Stimulated activated naive B cell treated with anti-CD40 and anti-IgM and Interleukin-4, amounts not matched to agents 10 μg/mL and 1 μg/mL and 100 μg/mL, for 72 hours (primary cell): ENCODE measurements at regions not wholly inside any gene's neighbourhood (a gene's known extent, or its start where the extent isn't known, plus 50 kb on each side); places are given as distances from the start of the nearest gene placed in this dataset.

ENCODE experiments used
- ATAC-seq, 2 donors: fragments of 150-1000 bp; cut with Tn5 transposase; replicated peaks; 2 replicates each; pipeline ENCODE4 v1.10.0; 2021; ENCODE audit warnings: moderate library complexity in 1 of 2
- DNase-seq: peaks from one replicate; pipeline ENCODE4 v3.0.0; 2021
- H3K27ac Mint-ChIP-seq: one replicate; pipeline ENCODE4 v1.8.0; 2022; ENCODE audit warnings: mild to moderate bottlenecking, mixed read lengths
- H3K27me3 Mint-ChIP-seq, 2 donors: one replicate each; pipeline ENCODE4 v1.8.0; 2022; ENCODE audit warnings: mixed read lengths in 2 of 2
- H3K36me3 Mint-ChIP-seq, 2 donors: one replicate each; pipeline ENCODE4 v1.8.0; 2022; ENCODE audit warnings: mixed read lengths in 2 of 2, mild to moderate bottlenecking in 1 of 2
- H3K4me1 Mint-ChIP-seq, 2 donors: one replicate each; pipeline ENCODE4 v1.8.0; 2022; ENCODE audit warnings: mixed read lengths in 2 of 2, mild to moderate bottlenecking in 1 of 2
- H3K4me3 Mint-ChIP-seq, 2 donors: one replicate each; pipeline ENCODE4 v1.8.0; 2022; ENCODE audit warnings: mild to moderate bottlenecking in 2 of 2, mixed read lengths in 2 of 2, moderate library complexity in 1 of 2
- H3K9me3 Mint-ChIP-seq, 2 donors: one replicate each; pipeline ENCODE4 v1.8.0; 2022; ENCODE audit warnings: mixed read lengths in 2 of 2, mild to moderate bottlenecking in 1 of 2

DNA sequence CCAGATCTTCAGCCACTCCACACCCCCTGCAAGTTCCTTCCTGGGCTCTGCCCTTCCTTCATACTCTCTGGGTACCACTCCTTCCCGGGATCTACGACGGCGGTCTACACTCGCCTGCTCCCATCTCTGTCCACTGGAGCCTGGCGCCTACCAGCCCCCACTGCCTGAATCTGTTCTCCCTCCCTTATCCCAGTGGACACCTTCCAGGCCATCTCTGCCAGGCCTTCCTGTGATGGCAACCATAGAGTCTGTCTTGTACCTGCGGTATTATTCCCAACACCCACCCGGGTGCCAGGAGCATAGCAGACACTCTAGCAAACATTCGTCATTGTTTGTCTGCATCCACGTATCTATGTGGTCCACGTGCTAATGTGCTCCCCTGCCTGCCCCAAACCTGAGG is 140.9 kb downstream of the ZFP36L2 start:
- H3K27me3 Mint-ChIP-seq, result no peaks in the 10 kb centered on the region
- ATAC-seq, result no peak
- H3K4me3 Mint-ChIP-seq, result no peak overlapping the region
- H3K9me3 Mint-ChIP-seq, result peaks cover 0 to 3% of the 10 kb centered on the region in 2 donors
- no peaks in the 10 kb centered on the region for H3K36me3 Mint-ChIP-seq
- H3K4me1 Mint-ChIP-seq, result peaks cover 4 to 6% of the 10 kb centered on the region in 2 donors
- peak overlapping the region; percentile 47 for H3K27ac Mint-ChIP-seq
- DNase-seq, result no peak

DNA sequence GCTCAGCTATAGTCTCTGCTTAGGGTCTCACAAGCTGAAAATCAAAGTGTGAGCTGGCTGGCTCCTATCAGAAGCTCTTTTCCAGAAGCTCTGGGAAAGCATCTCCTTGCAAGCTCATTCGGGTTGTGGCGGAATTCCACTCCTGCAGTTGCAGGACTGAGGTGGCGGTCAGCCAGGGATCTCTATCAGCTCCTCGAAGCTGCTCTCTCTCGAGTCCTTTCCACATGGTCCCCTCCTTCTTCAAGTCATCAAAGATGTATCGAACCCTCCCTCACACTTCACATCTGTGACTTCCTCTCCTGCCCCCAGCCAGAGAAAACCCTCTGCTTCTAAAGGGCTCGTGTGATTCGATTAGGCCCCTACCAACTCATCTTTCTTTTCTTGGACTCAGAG is 141.7 kb downstream of the ZFP36L2 start:
- H3K27ac Mint-ChIP-seq, result no peak overlapping the region
- DNase-seq (no peak), ATAC-seq (no peak)
- H3K4me1 Mint-ChIP-seq, result peaks cover 4 to 6% of the 10 kb centered on the region in 2 donors
- H3K36me3 Mint-ChIP-seq, result no peaks in the 10 kb centered on the region
- no peak overlapping the region for H3K4me3 Mint-ChIP-seq
- H3K27me3 Mint-ChIP-seq, result no peaks in the 10 kb centered on the region
- no peaks in the 10 kb centered on the region for H3K9me3 Mint-ChIP-seq

DNA sequence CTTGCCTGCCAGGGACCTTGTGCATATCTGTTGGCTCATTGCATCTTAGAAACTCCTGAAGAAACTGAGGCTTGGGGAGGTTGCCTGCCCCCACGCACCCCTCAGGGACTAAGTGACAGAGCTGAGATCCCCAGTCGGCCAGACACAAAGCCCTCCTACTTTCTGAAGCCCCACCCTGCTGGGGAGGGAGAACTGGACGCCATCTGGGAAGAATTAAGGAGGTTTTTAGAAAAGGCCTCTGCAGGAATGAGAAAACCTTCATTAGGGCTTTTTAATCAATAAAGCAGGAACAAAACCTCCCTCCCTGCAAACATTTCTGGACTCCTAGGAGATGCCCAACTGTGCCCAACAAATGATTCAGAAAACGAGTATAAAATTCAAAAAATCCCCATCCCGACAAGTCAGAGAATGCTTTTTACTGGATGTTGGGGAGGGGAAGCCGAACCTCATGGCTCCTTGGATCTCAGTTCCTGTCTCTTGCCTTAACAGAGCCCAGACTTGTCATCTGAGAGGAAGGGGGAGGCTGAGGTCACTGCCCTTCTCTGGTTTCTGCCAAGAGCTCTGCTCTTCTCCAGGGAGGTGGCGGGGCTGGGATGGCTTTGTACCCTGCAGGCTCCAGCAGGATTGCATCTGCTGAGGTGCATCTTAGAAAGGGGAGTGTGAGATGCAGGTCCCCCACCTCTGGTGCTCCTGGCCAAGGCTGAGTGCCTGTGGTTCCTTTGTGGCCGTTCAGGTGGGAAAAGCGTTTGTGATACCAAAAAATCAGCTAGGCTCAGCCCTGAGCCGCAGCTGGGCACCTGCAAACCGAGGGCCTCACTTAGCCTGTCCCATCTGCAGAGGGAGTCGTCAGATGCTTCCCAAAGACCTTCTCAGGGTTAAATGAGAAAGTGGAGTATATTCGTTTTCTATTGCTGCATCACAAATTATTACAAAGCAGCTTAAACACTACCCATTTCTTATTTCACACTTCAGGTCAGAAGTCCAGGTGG is 142.4 kb downstream of the ZFP36L2 start:
- no peak for DNase-seq
- no peak overlapping the region for H3K27ac Mint-ChIP-seq

DNA sequence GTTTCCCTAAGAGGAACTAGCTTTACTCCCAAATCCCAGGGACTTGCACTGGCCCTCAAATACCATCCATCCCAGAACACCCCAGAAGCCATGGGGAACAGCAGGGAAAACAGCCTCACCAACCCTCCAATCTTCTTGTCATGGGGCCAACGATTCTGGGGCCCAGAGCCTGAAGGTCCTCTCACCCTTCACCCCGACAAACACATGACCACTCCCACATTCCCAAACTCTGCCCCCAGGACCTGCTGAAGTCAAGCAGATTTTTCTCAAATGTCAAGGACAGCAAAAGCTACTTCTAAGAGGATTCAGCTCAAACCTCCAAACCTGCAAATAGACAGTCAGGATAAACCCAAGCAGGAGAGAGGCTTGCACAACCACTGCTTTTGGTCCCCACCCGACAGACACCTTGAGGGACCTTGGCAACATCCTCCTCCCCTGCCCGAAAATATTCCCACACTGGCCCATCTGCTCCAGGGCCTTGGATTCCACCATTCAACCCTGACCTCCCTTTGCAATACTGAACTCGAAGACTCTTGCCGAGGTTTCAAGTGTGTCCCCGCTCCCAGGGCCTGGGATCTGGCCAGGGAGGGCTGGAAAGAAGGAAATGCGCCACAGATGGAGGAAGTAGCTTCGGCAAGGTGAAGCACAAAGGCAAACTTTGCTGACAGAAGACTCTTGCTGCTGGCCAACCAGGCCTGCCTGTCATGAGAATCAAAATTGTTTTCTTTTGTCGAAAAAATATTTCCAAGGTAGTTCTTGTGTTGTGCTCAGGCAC is 143.3 kb downstream of the ZFP36L2 start:
- DNase-seq (no peak), ATAC-seq (no peak)
- H3K4me1 Mint-ChIP-seq, result peaks cover 4 to 6% of the 10 kb centered on the region in 2 donors
- no peaks in the 10 kb centered on the region for H3K36me3 Mint-ChIP-seq
- H3K27me3 Mint-ChIP-seq, result no peaks in the 10 kb centered on the region
- peak overlapping the region; percentile 1 for H3K27ac Mint-ChIP-seq
- no peaks in the 10 kb centered on the region for H3K9me3 Mint-ChIP-seq
- H3K4me3 Mint-ChIP-seq, result no peak overlapping the region

More for the DNA sequence above, 142.4 kb downstream of the ZFP36L2 start:
- no peaks in the 10 kb centered on the region for H3K9me3 Mint-ChIP-seq
- no peak for ATAC-seq
- no peak overlapping the region for H3K4me3 Mint-ChIP-seq
- peaks cover 4 to 6% of the 10 kb centered on the region in 2 donors for H3K4me1 Mint-ChIP-seq
- no peaks in the 10 kb centered on the region for H3K27me3 Mint-ChIP-seq
- no peaks in the 10 kb centered on the region for H3K36me3 Mint-ChIP-seq

DNA sequence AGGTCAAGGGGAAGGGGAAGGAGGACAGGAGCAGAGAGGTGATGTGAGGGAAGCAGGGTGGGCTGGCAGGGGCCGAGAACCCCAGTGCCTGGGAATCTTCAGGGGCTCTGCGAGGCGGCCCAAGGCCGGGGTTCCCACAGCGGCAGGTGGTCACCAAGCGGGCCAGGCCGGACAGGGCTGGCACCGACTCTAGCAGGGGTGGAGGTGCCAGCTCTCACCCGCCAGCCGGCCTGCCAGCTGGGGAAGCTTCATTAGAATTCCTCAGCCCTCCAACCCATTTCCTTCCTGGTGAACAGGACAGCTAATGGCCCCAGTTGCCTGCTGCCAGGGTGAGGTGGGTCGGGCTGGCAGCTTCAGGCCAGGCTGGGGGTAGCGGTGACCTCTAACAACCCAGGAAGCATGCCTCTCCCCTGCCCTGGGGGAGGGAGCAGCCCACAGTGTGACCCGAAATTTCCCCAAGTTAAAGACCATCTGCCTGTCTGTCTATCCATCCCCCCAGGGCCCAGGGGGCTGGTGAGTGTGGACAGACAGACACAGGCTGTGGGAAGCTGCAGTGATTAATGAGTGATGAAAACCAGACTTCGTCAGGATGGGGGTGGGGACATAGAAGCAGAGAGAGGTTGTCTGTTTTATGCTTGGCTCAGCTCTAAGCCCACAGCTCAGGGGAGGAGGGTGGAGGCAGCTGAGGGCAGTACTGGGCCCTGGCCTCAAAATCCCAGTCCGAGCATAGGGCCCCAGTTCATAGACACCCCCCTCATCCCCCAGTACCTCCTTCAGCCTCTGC is 144.1 kb downstream of the ZFP36L2 start:
- Mint-ChIP-seq H3K27me3 (no peaks in the 10 kb centered on the region), H3K36me3 (no peaks in the 10 kb centered on the region), H3K9me3 (no peaks in the 10 kb centered on the region), H3K4me3 (no peak overlapping the region), H3K27ac (no peak overlapping the region), H3K4me1 (peaks cover 4 to 6% of the 10 kb centered on the region in 2 donors)
- no peak for ATAC-seq
- no peak for DNase-seq

DNA sequence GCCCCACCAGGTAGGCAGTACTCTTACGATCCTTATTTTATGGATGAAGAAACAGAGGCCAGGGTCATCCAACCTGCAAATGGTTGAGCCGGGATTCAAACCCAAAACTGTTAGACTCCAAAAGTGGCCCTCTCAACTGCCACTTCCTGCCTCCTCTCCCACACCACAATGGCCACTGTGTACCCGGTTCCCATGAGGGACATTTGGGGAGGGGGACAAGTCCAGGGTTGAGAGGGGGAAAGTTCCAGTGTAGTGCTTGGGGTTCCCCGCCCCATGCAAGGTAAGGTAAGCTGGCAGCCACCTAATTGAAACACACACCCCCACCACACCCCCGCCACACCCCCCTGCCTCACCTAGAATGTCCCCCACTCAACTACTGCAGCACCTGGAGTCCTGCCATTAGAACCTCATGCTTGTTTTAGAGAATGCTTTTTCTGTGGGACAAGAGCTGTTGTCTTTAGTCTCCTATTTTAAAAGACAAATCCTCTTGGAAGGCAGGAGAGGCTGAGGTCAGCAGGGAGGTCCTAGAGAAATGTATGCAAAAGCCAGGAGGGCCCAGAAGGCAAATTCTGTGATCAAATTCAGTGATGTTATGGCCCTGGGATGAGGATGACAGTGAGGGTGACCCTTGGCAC is 145.2 kb downstream of the ZFP36L2 start:
- H3K4me3 Mint-ChIP-seq, result no peak overlapping the region
- ATAC-seq, result no peak
- H3K27ac Mint-ChIP-seq, result no peak overlapping the region
- H3K36me3 Mint-ChIP-seq, result no peaks in the 10 kb centered on the region
- no peaks in the 10 kb centered on the region for H3K9me3 Mint-ChIP-seq
- peaks cover 4 to 6% of the 10 kb centered on the region in 2 donors for H3K4me1 Mint-ChIP-seq
- H3K27me3 Mint-ChIP-seq, result no peaks in the 10 kb centered on the region
- no peak for DNase-seq

DNA sequence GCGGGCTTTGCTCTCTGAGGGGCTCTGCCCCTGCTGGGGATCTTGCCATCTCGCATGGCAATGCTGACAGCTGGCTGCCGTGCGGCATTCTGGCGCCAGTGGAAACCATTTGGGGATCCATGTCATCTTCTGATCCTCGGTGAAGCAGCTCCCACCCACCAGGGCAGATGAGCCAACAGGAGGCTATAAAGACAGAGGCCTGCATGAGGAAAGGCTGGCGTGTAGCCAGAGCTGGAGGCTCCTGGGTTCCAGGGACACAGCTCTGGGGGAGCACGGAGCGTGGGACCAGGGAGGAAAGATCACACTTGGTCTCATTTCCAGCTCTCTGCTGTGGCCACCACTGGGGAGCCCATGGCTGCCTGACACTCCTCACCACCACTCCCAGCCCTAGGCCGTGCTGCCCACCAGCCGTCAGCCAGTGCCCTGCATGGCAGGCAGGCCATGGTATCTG is 145.8 kb downstream of the ZFP36L2 start:
- no peak for DNase-seq
- Mint-ChIP-seq H3K4me1 (peaks cover 4% of the 10 kb centered on the region in 2 donors), H3K27me3 (no peaks in the 10 kb centered on the region), H3K27ac (peak overlapping the region; percentile 31), H3K9me3 (no peaks in the 10 kb centered on the region), H3K36me3 (no peaks in the 10 kb centered on the region), H3K4me3 (no peak overlapping the region)
- no peak for ATAC-seq

DNA sequence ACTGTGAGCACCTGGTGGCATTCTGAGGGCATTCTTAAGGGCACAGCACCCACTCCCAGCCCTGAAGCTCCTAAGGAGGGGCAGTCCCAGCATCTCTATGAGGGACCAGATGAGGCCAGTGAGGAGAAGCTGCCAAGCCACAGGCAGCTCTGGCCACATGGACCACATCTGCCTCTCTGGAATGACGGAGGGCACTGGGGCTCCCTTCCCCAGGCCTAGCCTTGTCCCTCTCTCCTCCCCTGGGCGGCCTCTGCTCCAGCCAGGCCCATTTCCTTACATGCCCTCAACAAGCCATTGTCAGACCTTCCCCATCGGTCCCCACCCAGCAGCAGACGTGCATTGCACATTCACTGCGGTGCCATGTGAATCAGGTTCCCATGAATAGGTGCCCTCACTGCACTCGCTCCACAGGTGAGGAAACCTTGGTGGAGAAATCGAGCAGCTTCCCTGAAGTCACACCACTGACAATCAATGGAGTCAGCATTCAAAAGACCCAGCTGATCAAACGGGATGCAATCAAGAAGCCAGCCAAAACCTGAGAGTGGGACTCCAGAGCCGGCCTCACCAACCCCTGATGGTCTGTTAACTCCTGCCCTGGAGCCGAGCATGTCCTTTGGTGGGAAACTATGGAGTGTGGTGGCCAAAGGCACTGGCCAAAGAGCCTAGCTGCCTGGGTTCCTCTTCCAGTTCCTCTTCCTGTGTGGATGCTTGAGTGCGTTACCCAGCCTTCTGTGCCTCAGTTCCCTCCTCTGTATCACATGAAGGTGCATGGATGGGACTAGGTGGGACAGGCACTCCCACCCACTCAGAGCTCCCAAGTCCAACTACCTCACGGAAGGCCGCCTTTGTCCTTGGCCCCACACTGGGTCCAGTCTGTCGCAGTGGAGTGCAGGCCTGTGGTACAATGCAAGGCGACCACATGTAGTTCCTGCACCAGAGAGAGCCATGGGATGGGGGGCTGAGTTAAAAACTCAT is 147.3 kb downstream of the ZFP36L2 start:
- no peak overlapping the region for H3K4me3 Mint-ChIP-seq
- H3K27me3 Mint-ChIP-seq, result no peaks in the 10 kb centered on the region
- peaks cover 0 to 4% of the 10 kb centered on the region in 2 donors for H3K4me1 Mint-ChIP-seq
- H3K27ac Mint-ChIP-seq, result no peak overlapping the region
- no peaks in the 10 kb centered on the region for H3K9me3 Mint-ChIP-seq
- ATAC-seq (no peak), DNase-seq (no peak)
- H3K36me3 Mint-ChIP-seq, result no peaks in the 10 kb centered on the region

DNA sequence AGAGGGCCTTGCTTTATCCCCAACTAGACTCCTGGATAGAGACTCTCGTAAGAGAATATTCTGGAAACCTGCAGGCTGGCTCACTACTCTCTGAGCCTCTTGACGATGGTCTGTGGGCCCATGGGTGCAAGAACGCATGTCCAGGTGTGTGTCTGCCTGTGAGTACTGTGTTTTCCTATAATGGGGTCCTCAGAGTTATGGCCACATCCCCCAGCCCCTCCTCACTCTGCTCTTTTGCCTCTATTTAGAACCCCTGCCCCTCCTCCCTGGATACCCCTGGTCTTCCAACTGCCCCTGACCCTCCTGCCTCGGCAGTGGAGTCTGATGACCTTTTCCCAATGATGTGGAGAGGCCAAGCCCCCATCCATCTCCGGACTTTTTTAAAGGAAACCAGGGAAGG is 148.1 kb downstream of the ZFP36L2 start:
- peaks cover 0 to 4% of the 10 kb centered on the region in 2 donors for H3K4me1 Mint-ChIP-seq

DNA sequence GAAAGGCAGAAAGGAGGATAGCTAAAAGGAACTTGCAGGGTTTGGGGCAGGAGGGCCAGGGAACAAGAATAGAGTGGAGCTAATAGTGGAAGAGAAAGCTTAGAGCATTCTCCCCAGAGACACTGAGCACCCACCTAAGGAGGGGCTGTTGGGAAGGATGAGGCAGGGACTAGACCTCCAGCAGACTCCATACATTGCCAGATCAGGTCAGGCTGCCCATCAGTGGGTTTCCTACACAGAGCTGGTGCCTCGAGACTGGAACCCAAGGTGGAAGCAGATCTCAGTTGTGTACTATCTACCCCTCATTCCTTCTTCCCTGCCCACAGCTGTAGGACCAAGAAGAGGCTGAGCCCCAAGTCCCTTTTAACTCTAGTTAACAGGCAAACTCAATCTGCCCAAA is 148.5 kb downstream of the ZFP36L2 start:
- DNase-seq (no peak), ATAC-seq (no peak)
- H3K4me1 Mint-ChIP-seq, result peaks cover 0 to 4% of the 10 kb centered on the region in 2 donors
- H3K36me3 Mint-ChIP-seq, result no peaks in the 10 kb centered on the region
- H3K9me3 Mint-ChIP-seq, result no peaks in the 10 kb centered on the region
- H3K27ac Mint-ChIP-seq, result no peak overlapping the region
- no peak overlapping the region for H3K4me3 Mint-ChIP-seq
- H3K27me3 Mint-ChIP-seq, result no peaks in the 10 kb centered on the region

More for the DNA sequence above, 148.1 kb downstream of the ZFP36L2 start:
- DNase-seq, result no peak
- Mint-ChIP-seq H3K27me3 (no peaks in the 10 kb centered on the region), H3K27ac (no peak overlapping the region), H3K4me3 (no peak overlapping the region), H3K36me3 (no peaks in the 10 kb centered on the region), H3K9me3 (no peaks in the 10 kb centered on the region)
- ATAC-seq, result no peak

DNA sequence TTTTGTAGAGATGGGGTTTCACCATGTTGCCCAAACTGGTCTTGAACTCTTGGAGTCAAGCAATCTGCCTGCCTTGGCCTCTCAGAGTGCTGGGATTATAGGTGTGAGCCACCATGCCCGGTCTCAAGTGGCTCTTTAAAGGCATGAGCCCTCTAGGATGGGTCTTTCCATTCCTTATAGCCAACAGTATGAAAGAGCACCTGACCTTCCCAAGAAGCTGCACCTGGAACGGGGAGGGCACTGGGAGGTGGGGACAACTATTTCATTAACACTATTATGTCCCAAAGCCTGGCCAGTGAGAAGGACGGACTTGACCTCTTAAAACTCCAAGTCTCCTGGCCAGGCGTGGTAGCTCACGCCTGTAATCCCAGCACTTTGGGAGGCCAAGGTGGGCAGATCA is 149.7 kb downstream of the ZFP36L2 start:
- H3K4me1 Mint-ChIP-seq, result peaks cover 0 to 3% of the 10 kb centered on the region in 2 donors
- DNase-seq (no peak), ATAC-seq (no peak)
- no peaks in the 10 kb centered on the region for H3K9me3 Mint-ChIP-seq
- H3K36me3 Mint-ChIP-seq, result no peaks in the 10 kb centered on the region
- no peaks in the 10 kb centered on the region for H3K27me3 Mint-ChIP-seq
- no peak overlapping the region for H3K4me3 Mint-ChIP-seq
- no peak overlapping the region for H3K27ac Mint-ChIP-seq

DNA sequence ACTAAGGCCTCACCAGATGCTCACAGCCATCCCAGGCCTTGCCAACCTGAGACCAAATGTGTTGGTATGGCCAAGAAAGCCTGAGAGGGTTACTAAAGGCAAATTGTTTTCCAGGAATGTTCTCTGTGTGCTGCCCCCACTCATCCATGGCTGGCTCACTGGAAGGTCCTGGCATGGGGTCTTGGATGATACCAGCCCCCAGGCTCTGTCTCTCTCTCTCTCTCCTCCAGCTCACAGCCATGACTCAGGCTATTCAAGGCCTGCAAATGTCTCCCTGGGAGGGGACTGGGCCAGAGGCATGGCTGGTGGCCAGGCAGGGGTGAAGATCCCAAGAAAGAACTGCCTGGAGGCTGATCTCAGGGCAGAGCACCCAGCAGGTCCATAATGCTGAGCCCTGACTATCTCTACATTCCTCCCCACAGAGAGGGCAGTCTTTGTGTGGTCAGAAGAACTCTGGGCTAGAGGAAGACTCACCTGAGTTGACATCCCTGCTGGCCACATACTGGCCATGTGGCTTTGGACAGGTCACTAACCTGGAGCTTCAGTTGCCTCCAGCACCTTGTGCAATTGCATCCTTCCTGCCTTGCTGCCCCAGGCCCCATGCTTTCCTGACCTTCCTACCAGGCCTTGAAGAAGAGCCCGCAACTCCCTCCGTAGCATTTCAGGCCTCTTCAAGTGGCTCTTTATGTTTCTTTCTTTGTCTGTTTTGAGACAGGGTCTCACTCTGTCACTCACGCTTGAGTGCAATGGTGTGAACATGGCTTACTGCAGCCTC is 150.4 kb downstream of the ZFP36L2 start:
- H3K36me3 Mint-ChIP-seq, result no peaks in the 10 kb centered on the region
- H3K4me1 Mint-ChIP-seq, result peaks cover 2 to 3% of the 10 kb centered on the region in 2 donors
- no peak overlapping the region for H3K4me3 Mint-ChIP-seq
- DNase-seq, result no peak
- peak overlapping the region; percentile 10 for H3K27ac Mint-ChIP-seq
- no peak for ATAC-seq
- H3K27me3 Mint-ChIP-seq, result no peaks in the 10 kb centered on the region
- H3K9me3 Mint-ChIP-seq, result no peaks in the 10 kb centered on the region
